Ammon's horn (tissue), 1 donor: ENCODE measurements at regions not wholly inside any gene's neighbourhood (a gene's known extent, or its start where the extent isn't known, plus 50 kb on each side); places are given as distances from the start of the nearest gene placed in this dataset.
"Not testable (repeated sequence)": the region's sequence is repeated elsewhere in the genome, so short reads cannot be mapped to it uniquely, and the experiment has no call there.

Source experiments
- DNase-seq: peaks from one replicate; pipeline ENCODE4 v3.0.0-alpha.2; 2016; ENCODE audit warnings: low spot score

DNA sequence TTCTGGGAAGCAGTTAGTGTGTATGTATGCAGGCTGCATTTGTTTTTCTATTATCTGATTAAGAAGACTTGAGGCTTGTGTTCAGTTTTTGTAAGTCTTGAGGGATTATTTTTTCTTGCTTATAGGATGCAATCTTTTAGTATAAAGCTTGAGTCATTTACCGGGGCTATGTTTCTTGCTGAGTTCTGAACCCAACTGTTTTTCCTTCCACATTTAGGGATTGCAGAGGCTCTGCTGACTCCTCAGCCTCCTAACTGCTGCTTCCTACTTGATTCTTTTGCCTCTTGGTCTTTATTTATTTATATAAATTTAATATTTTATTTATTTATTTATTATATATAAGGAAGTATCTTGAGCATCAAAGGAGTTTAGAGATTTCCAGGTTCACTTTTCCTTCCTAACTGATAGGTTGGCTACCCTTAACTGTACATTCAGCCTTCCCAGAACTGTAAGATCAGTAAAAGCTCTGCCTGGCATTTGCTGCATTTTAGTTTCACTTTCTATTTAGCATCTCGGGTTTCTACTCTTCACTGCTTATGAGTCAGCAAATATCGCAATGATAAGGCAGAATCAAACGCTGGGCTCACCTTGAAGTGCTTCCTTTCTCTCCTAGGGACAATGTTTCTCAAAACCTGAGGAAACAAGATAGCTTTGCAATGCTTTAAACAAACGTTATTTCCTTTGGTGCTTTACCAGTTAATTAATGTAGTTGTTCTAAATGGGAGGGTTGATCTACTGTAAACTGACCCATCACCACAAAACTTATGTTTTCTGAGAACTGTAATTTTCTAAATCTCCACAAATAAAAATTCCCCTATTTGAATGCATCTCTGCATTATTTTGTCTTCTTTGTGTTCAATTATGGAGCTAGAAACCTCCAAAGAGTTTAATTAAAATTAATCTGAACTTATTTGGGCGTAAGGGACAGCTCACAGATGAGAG, 1183.7 kb upstream of the TMEM132C start:
- DNase-seq = peak; percentile 49

DNA sequence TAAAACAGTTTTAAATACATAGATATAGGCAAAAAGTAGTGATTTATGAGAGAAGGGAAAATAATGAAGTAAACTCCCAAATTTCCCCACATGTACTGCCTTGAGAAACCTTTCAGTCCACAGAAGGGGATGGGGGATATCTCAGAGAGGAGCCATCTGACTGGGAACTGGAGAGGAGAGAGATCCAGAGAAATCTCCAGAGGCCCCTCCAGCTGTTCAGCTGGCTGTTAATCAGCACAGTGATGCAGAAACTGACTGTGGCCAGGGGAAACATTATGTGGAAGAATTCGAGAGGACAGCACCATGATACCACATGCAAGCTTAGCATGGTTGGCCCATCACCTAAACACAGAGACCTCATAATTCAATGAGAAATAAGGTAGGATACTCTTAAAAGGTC, 1165.9 kb upstream of the TMEM132C start:
- DNase-seq = no peak

DNA sequence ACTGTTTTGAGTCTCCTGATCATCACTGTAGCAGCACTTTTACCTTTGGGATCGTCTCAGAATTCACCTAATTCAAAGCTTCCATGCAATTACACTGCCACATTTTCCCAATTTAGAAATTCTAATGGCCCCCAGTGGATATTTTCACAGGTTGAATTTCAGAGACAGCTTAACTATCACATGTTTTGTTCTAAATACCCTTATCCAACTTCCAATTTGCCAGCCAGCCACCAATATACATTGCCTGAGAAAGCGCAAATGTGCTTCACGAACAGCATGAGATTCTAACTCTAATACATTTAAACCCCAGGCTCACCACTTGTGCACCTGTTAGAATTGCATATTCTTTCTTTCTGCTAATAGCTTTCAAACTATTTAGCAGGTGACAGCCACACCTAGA, 1160.9 kb upstream of the TMEM132C start:
- no peak for DNase-seq

DNA sequence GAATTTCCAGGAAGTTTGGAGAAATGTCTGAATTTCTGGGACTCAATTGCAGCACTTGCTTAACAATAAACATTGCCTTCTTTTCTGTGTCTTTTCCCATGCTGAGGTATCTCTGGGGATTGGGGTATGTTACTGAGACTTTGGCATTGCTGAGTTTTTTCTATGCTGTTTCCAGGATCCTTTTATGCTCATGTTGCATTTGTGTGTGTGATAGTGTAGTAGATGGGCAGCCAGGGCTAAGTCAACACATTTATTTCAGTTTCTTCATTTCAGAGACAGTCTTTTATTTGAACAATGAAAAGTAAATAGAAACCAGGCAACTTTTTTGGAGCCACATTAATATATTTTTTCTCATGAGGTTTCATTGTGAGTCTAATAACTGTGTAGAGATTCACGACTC, 1160.3 kb upstream of the TMEM132C start:
- no peak for DNase-seq

DNA sequence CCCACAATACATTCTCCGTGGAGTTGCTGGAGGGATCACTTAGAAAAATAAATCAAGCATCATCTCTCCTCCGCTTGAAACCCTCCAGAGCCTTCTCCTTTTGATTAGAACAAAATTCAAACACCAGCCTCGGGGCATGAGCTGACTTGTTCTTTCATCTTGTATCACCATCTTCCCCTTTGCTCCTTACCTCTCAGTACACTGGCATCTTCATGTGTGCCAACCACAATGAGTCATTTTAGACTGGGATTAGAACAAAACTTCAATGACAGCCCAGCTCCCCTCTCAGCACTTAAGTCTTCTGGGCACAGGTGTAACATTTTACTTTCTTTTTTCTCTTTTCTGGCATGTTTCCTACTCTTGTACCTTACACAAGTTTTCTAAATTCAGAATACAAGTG, 1159.2 kb upstream of the TMEM132C start:
- DNase-seq = no peak

DNA sequence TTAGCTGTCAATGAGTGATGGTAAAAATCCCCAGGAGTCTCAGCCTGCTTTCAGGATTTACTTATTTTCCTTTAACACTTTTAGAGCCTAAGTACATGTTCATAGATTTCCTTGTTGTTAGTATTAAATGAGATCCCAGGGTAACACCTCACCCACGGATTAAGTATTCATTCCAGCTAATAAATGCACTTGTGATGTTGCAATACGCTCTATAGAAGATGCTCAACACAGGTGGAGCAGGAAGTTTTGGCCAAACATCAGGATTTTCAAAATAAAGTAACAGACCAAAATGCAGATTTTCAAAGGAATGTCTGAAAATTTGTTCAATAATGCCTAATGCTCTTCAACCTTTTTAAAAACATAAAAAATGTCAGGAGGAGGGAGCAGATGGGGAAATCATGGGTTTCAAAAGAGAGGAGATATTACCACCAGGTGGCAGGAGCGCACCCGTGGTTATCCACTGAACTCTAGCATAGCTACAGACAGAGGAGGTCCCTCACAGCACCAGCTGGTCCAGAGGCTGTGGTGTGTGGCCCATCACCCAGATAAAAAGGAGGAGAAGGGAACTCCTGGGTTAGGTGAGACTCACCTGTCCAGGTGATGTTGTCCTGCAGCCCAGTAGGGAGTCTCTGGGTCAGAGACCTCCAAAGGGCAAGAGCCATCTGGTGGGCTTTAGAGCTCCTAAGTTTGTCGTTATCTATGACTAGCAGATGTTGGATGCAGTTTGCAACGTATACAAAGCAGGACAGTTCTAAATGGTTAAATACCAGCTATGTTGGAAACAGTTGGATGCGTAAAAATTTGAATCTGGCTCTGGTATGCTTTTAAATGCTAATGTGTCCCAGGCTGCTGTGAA, 1158.4 kb upstream of the TMEM132C start:
- DNase-seq = peak; percentile 71

DNA sequence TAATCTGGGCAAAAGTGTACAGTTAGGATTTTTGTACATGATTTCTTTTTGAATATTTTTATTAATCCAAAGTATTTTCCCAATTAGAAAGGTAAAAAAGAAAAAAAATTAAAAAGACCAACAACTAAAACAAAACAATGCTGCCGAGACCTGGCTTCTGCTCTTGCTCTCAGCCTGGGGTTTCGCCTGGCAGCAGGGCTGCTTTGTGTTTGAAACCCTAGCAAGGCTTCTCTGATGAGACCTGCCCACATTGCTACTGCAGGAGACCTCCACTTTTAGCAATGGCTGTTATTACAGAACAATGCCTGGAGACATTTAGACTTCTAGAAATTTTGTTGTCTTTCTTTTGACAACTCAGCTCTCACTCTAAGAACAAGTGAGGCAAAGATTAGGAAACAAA, 1153.0 kb upstream of the TMEM132C start:
- no peak for DNase-seq

DNA sequence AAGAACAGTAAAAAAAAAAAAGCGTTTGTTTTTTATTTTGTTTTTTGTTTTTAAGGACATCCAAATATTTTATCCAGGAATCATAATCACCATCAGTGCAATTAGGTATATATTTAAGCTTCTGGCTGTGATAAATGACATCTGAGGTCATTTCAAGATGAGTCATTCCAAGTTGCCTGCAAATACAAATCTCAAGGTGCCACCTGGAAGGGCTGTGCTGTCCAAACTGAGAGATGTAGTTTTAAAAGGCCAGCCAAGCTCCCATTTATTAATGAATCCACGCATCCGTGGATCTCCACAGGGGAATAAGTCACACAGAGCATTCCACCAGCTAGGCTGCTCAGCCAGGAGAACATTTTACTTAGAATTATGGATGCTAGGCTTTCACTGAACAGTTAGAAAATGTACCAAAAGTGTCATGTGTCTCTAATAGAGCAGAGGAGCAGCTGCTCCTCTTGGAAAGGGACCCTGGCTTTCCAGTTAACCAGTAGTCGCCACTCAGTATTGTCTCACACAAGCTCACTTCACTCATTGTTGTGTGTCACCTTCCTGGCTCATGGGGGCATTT, 1151.4 kb upstream of the TMEM132C start:
- DNase-seq = no peak

DNA sequence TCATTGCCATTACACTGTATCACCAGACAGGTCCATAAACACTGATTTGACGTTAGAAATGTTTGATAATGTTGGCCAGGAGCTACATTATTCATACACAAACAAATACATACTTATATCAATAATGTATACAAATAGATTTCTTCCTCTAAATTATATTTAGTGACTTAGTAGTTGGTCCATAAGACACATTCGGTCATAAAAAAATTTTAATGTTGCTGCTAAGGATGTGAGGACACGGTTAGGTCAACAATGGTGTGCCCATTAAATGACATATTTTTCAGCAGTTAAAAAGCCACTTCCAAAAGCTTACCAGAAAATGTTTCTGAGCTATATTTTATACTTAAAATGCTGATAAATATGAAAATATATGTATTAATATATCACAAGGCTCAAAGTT, 1148.7 kb upstream of the TMEM132C start:
- no peak for DNase-seq

DNA sequence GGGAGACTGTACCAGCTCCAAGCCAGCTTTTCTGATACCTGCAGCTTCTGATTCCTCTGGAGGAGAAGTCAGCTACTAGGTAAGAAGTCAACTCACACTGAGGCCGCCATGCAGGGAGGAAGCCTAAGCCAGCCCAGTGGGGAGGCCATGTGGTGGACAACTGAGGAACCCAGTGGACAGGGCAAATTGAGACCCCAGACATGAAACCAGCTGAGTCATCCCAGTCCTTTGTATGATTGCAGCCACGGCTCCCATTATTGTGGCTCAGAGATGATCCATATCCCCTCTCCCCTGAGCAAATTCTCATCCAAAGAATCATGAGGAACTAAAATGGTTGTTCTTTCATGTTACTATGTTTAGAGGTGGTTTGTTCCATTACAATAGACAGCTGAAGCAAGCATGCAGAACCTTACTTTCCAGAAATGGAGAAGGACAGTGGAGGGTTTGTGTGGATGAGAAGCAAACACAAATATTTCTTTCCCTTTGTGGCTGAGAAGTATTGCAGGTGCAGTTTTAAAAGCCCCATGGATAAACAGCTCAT, 1147.3 kb upstream of the TMEM132C start:
- DNase-seq = no peak

DNA sequence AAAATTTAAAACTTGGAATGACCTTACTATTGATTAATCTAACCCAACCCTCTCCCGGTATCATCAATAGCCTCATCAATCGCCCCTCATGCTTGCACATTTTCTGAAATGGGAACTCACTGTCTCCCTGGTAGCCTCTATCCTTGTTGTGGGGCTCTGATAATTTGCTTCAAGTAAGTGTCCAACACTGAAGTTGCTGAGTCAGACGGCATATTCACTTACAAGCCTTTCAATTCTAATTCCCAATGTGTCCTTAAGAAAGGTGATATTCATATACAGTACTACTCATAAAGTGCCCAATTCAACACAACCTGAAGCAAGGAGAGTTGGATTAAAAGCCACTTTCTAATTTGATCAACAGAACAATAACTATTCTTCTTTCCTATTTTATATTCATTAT, 1146.1 kb upstream of the TMEM132C start:
- no peak for DNase-seq

DNA sequence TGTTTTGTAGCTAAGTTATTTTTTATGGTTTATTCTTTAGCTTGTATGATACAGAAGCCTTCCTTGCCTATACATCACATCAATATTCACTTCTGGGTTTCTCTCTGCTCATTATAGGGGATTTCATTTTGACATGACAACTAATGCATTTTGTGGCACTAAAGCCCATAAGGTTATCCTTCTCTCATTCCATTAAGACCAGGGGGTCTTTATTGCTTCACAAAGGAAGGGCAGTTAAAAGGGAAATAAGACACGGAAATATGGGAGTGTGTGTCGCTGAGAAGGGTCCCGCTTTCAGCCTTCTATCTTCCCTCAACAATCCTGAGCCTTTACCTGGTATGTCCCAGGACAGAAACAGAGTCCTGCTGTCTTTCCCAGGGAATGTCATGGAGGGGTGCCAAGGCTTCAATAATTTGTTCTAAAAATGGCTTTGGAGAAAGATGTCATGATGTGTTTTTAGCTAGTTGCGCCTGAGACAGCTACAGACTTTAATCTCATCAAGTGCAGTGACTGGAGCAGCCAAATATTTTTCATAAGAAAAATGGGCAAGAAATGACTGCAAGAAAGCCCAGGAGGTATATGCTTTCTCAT, 1145.4 kb upstream of the TMEM132C start:
- no peak for DNase-seq

DNA sequence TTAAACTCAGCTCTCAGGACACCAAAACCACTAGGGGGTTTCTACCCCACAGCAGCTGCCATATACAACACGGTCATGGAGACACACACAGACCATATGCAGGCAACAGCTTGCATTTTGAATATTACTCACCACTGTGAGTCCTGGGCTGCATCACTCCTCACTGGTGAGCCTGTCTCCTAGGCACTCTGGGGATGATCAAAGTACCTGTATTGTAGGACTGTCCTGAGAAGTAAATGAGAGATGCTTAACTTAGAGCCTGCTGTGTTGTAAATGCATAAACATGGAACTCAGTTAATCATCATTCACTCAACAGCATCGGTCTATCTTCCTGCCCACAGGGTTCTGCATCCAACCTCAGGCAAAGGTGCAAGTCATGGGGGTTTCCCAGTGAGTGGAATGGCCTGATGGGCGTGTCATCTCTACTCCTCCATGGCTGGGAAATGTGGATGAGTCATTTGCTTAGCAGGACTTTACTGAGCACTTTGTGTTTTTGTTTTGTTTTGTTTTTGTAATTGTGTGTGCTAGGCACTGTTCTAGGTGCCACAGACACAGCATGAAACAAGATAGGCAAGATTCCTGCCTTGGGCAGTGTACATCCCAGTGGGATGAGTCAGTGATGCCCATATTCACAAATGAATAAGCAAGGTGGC, 1141.2 kb upstream of the TMEM132C start:
- no peak for DNase-seq

DNA sequence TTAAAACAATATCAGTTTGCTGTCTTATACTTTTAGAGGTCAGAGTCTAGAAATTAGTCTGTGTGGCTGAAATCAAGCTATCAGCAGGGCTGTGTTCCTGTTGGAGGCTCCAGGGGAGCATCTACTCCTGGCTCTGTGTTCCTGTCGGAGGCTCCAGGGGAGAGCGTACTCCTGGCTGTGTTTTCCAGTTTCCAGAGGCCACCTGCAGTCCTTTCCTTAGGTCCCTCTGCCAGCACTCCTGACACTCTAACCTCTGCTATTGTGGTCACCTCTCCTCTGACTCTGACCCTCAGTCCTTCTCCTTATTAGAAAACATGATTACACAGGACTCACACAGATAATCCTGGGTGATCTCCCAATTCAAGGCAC, 1140.7 kb upstream of the TMEM132C start:
- DNase-seq = no peak

DNA sequence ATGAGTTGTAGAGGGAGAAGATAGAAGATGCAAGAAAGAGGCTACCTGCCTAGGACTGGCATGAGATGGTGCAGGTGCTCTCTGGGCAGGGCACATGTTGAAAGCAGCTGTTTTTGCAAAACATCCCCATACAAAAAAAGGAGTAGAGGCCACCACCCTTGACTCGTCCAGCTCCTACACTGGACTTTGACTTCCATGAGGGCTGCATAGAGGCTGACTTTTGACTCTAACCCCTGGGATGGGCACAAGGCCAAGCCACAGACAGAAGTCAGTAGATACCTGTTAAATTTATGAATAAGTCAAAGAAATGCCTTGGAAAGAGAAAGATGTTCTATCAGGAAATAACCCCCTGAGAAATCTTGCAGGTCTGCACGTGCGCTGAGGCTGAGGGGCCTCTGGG, 1139.1 kb upstream of the TMEM132C start:
- no peak for DNase-seq

DNA sequence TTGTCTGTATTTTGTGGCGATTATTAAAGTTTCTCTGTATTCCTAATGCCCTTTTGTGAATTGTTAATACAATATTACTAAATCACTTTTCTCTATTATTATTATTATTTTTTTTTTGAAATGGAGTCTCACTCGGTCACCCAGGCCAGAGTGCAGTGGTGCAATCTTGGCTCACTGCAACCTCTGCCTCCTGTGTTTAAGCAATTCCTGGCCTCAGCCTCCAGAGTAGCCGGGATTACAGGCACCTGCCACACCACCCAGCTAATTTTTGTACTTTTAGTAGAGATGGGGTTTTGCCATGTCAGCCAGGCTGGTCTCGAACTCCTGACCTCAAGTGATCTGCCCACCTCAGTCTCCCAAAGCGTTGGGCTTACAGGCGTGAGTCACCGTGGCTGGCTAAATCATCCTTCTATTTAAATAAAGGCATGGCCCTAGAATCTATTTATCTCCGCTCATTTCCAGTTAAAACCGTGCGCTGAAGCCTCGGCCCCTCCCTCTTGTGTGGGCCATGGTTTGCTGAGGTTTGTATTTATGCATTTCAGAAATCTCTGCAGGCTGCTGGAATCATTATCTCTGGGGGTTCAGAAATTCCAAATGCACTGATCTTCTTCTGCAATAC, 1136.4 kb upstream of the TMEM132C start:
- no peak for DNase-seq

DNA sequence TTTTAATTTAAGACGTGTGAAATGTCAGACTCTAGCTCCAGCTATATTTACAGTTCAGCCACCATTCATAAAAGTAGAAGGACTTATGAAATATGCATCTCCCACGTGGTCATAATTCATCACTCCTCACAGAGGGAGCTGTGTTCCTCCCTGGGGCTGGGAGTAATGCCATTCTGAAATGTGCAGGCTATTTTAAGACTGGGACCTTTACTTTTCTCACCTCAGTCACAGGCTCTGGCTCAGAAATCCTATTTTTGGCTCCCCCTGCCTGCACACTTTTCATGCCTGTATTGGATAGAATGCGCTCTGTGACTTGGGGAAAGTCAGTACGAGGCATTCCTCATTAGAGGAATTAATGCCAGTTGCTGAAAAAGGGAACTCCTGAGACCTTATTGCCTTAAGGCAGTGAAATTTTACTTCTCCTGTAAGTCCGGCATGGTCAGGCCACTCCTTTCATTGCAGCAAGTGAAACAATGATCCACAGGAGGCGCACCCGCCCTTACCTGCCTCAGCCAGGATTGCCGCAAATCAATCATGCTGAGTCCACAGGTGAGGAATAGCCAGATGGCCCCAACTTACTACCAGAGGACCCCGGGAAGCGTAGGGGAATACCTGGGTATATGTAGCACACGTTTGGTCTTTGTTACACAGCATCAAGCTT, 1133.2 kb upstream of the TMEM132C start:
- DNase-seq = no peak

DNA sequence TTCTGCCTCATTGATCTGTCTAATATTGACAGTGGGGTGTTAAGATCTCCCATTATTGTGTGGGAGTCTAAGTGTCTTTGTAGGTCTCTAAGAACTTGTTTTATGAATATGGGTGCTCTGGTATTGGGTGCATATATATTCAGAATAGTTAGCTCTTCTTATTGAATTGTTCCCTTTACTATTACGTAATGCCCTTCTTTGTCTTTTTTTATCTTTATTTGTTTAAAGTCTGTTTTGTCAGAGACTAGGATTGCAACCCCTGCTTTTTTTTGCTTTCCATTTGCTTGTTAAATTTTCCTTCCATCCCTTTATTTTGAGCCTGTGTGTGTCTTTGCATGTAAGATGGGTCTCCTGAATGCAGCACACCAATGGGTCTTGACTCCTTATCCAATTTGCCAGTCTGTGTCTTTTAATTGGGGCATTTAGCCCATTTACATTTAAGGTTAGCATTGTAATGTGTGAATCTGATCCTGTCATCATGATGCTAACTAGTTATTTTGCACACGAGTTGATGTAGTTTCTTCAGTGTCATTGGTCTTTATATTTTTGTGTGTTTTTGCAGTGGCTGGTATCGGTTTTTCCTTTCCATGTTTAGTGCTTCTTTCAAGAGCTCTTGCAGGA, 1126.0 kb upstream of the TMEM132C start:
- DNase-seq = not testable (repeated sequence)

DNA sequence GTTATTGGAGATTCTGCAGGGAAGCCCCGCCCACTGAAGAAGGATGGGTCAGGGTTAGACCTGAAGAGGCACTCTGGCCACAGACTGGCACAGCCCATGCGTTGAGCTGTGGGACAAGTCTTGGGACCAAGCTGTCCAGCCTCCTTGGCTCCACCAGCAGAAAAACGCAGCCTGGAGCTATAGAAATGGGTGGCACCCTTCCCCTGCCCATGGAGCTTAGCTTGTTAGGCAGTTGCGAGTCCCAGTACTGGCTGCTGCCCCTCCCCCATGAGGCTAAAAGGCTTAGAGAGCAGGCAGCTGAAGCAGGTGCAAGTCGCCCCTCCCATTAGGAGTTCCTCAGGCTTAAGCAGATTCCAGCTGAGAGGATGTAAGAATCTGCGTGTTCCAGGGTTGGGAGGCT, 1124.0 kb upstream of the TMEM132C start:
- no peak for DNase-seq

DNA sequence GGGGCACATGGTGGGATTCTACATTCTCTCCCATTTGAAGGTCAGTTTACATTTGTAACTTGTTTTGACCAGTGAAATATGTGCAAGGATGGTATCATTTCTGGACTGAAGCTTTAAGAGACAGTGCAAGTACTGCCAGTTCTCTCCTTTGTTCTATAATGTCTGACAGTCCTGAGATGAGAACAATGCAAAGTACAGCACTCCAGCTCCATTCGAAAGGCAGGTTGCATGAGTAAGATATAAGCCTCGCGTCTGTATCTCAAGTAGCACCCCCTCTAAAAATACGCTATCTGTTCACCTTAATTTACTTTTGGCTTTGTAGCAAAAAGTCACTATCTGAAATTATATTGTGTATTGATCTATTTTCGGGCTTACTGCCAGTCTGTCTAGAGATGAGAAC, 1122.2 kb upstream of the TMEM132C start:
- DNase-seq = no peak
